ENCODE measurements at regions not wholly inside any gene's neighbourhood (a gene's known extent, or its start where the extent isn't known, plus 50 kb on each side); places are given as distances from the start of the nearest gene placed in this dataset.
"Not testable (repeated sequence)": the region's sequence is repeated elsewhere in the genome, so short reads cannot be mapped to it uniquely, and the experiment has no call there.

DNA sequence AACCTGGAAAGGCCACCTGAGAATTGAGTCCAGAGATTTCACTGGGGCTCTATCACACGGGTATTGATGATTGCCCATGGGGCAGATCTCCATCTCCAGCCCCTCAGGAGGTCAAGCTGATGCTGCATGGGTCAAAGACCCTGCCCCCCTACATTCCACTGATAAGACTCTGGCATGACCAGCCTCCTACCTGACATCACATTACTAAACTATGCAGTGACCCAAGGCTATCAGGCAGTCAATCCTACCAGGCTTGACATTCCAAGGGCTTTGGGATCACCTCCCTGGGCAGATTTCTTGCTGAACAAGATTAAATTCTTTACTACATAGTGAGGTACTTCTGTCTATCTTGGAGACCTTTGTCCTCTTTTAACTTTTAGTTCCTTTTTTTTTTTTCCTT is 192.7 kb upstream of the STS start:
- H3K9me3 ChIP-seq (replicated peaks in 1 of 3): no peaks in the 10 kb centered on the region
- no peaks in the 10 kb centered on the region for H3K36me3 ChIP-seq (replicated peaks in 1 of 2)
- H3K4me1 ChIP-seq (replicated peaks in 1 of 2): no peaks in the 10 kb centered on the region
- H3K4me3 ChIP-seq: no peak overlapping the region
- TF ChIP-seq, protein P1, sequence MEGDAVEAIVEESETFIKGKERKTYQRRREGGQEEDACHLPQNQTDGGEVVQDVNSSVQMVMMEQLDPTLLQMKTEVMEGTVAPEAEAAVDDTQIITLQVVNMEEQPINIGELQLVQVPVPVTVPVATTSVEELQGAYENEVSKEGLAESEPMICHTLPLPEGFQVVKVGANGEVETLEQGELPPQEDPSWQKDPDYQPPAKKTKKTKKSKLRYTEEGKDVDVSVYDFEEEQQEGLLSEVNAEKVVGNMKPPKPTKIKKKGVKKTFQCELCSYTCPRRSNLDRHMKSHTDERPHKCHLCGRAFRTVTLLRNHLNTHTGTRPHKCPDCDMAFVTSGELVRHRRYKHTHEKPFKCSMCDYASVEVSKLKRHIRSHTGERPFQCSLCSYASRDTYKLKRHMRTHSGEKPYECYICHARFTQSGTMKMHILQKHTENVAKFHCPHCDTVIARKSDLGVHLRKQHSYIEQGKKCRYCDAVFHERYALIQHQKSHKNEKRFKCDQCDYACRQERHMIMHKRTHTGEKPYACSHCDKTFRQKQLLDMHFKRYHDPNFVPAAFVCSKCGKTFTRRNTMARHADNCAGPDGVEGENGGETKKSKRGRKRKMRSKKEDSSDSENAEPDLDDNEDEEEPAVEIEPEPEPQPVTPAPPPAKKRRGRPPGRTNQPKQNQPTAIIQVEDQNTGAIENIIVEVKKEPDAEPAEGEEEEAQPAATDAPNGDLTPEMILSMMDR (IDR thresholded peaks at IDR 0.05): no peak
- TF ChIP-seq POLR2A (IDR thresholded peaks at IDR 0.05): no peak
- H3K27ac ChIP-seq: no peak overlapping the region
- DNase-seq: no peak
- intact Hi-C loops (cut with DNase I): no loop called here
- 15 to 62% methylated on average over 1 of the region's 1 CpG; no CpG with 5 or more reads in 2 of the 4 donors for WGBS, 4 donors
- H3K27me3 ChIP-seq: no peaks in the 10 kb centered on the region

DNA sequence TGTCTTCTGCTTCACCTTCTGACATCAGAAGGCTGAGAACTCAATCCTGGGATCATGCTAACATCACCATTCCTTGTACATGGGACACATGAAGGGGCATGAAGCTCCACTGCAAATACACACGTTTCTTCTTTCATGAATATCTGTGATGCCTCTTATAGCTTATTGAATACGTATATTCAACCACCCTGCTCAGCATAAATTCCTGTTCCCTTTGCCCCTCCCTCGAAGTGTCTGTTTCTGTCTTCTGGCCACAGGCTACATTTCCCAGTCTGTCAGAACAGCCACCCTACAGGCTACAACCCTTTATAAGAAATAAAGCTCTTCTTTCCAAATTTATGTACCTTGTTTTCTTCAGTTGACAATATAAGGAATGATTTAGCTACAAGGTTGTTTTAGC is 201.3 kb upstream of the STS start:
- no peaks in the 10 kb centered on the region for H3K9me3 ChIP-seq (replicated peaks in 1 of 3)

DNA sequence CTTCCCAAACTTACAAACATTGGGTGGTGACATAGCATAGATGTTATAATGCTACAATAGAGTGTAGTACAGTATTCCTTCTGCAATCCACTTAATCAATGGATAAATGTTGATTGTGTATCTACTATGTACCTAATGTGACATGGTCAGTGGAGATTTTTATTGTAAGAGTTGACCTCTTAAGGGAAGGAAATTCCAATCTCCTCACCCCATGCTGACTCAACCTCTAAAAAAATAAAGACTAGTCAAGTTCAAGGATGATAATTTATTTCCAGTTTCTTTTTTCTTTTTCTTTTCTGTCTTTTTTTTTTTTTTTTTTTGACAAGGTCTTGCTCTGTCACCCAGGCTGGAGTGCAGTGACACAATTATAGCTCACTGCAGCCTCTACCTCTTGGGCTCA is 206.5 kb upstream of the STS start:
- Histone ChIP-seq H3K9me3 (replicated peaks in 1 of 3) (no peaks in the 10 kb centered on the region), H3K27me3 (no peaks in the 10 kb centered on the region), H3K4me3 (no peak overlapping the region), H3K27ac (no peak overlapping the region), H3K36me3 (replicated peaks in 1 of 2) (no peaks in the 10 kb centered on the region), H3K4me1 (replicated peaks in 1 of 2) (no peaks in the 10 kb centered on the region)
- intact Hi-C loops (cut with DNase I): no loop called here
- DNase-seq: no peak
- no peak for TF ChIP-seq POLR2A (IDR thresholded peaks at IDR 0.05)
- TF ChIP-seq, protein P1 (IDR thresholded peaks at IDR 0.05): no peak

More for the DNA sequence above, 201.3 kb upstream of the STS start:
- Histone ChIP-seq H3K27me3 (no peaks in the 10 kb centered on the region), H3K27ac (no peak overlapping the region), H3K4me1 (replicated peaks in 1 of 2) (no peaks in the 10 kb centered on the region), H3K4me3 (no peak overlapping the region), H3K36me3 (replicated peaks in 1 of 2) (no peaks in the 10 kb centered on the region)
- no peak for DNase-seq
- TF ChIP-seq POLR2A (IDR thresholded peaks at IDR 0.05): no peak
- TF ChIP-seq, protein P1 (IDR thresholded peaks at IDR 0.05): no peak
- WGBS, 4 donors: 65 to 90% (median 80%) methylated on average over 3 of the region's 3 CpGs
- intact Hi-C loops (cut with DNase I): no loop called here

DNA sequence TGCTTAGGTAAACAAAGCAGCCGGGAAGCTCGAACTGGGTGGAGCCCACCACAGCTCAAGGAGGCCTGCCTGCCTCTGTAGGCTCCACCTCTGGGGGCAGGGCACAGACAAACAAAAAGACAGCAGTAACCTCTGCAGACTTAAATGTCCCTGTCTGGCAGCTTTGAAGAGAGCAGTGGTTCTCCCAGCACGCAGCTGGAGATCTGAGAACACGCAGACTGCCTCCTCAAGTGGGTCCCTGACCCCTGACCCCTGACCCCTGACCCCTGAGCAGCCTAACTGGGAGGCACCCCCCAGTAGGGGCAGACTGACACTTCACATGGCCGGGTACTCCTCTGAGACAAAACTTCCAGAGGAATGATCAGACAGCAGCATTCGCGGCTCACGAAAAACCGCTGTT is 214.6 kb upstream of the STS start:
- H3K9me3 ChIP-seq (replicated peaks in 1 of 3); H3K4me1 ChIP-seq (replicated peaks in 1 of 2); H3K4me3 ChIP-seq; H3K27me3 ChIP-seq; intact Hi-C loops (cut with DNase I); DNase-seq; H3K36me3 ChIP-seq (replicated peaks in 1 of 2); H3K27ac ChIP-seq: not testable (repeated sequence)
- WGBS, 4 donors: 91 to 92% methylated on average over 7 of the region's 9 CpGs; no CpG with 5 or more reads in 2 of the 4 donors

- Histone ChIP-seq H3K9me3 (replicated peaks in 1 of 3) (no peaks in the 10 kb centered on the region), H3K4me1 (replicated peaks in 1 of 2) (no peaks in the 10 kb centered on the region), H3K27ac (no peak overlapping the region), H3K27me3 (no peaks in the 10 kb centered on the region), H3K4me3 (no peak overlapping the region), H3K36me3 (replicated peaks in 1 of 2) (no peaks in the 10 kb centered on the region)
- TF ChIP-seq, protein P1 (IDR thresholded peaks at IDR 0.05): no peak
- no peak for TF ChIP-seq POLR2A (IDR thresholded peaks at IDR 0.05)
- intact Hi-C loops (cut with DNase I): no loop called here
- 58 to 70% (median 65%) methylated on average over 3 to 4 of the region's 4 CpGs for WGBS, 4 donors
- no peak for DNase-seq
These were observed 217.1 kb upstream of the STS start for GRCh38 chrX:6930307-6930849.

Measured in adrenal gland (tissue), 9 donors.